ENCODE measurements at regions not wholly inside any gene's neighbourhood (a gene's known extent, or its start where the extent isn't known, plus 50 kb on each side); places are given as distances from the start of the nearest gene placed in this dataset.

- TF ChIP-seq EZH2 (IDR thresholded peaks at IDR 0.05; ENCODE audit: borderline replicate concordance) (no peak), CTCF (IDR thresholded peaks at IDR 0.05; ENCODE audit: poor library complexity) (no peak), EZH2phosphoT487 (IDR thresholded peaks at IDR 0.05; ENCODE audit: low read depth, severe bottlenecking, unreplicated experiment) (no peak)
Observed at GRCh38 chr12:13386323-13387039, 190.0 kb downstream of the EMP1 start.
